K562 (cell line): ENCODE measurements at regions not wholly inside any gene's neighbourhood (a gene's known extent, or its start where the extent isn't known, plus 50 kb on each side); places are given as distances from the start of the nearest gene placed in this dataset.

Experiments
- ATAC-seq: fragments of 200-7000 bp; cut with Tn5 transposase; 3 replicates; pipeline ENCODE4 v1.9.1; 2020; ENCODE audit warnings: moderate library complexity
- BruUV-seq: library from RNA; stranded (reverse); fragments of 400-500 nt; replicated peaks from 2 replicates; lab custom pipeline; 2021; lab: Mats Ljungman, UMichigan
- CTCF ChIA-PET: fragments of 300-600 bp; formaldehyde crosslinking; extraction: SDS; loops from one replicate; lab custom pipeline; 2021; ENCODE audit warnings: low intra/inter-chr PET ratio; lab: Yijun Ruan, JAX
- POLR2A ChIA-PET: fragments of 300-600, 350-650 bp; sonication (Branson Sonifier 250); formaldehyde crosslinking; extraction: SDS; loops from one replicate; lab custom pipeline; 2021; ENCODE audit warnings: antibody characterized with exemption, inconsistent platforms; lab: Yijun Ruan, JAX
- DNase-seq, 4 experiments: peaks; one replicate each; pipeline versions ENCODE4 v3.0.0 to v3.0.0-alpha.2; 2011 to 2018; ENCODE audit warnings: low spot score in 3 of 4, mixed read lengths in 3 of 4; ENCODE audit errors: extremely low read depth in 1 of 4
- FAIRE-seq: peaks from 2 replicates; lab custom pipeline; 2011; peaks lifted over from hg19 to GRCh38; lab: Jason Lieb, UNC
- H2AFZ ChIP-seq: 2 replicates; pipeline ENCODE4 v1.6.0; 2011; ENCODE audit warnings: low read depth, low read length, control low read depth, inconsistent platforms
- H3K27ac ChIP-seq: fragments of 200-600 bp; 3 replicates; pipeline ENCODE4 v1.8.0; 2011; ENCODE audit warnings: low read depth, mild to moderate bottlenecking, control low read depth, inconsistent platforms, low read length, moderate library complexity, mixed read lengths; ENCODE audit errors: extremely low read depth
- H3K27me3 ChIP-seq, 2 experiments: fragments of 300-600 bp in 1 of 2; 2 replicates in 1 of 2; 3 replicates in 1 of 2; pipeline versions ENCODE4 v1.6.0 to v1.8.0; 2011; ENCODE audit warnings: inconsistent platforms in 2 of 2, low read length in 2 of 2, mild to moderate bottlenecking in 1 of 2, mixed read lengths in 1 of 2, moderate library complexity in 1 of 2; ENCODE audit not compliant: control insufficient read depth in 2 of 2, insufficient read depth in 2 of 2
- H3K36me3 ChIP-seq: fragments of 300-600 bp; 3 replicates; pipeline ENCODE4 v1.8.0; 2011; ENCODE audit warnings: mild to moderate bottlenecking, low read length, inconsistent platforms; ENCODE audit not compliant: control insufficient read depth, insufficient read depth
- H3K4me1 ChIP-seq, 2 experiments: fragments of 200-600 bp in 1 of 2; replicated peaks in 1 of 2; 2 replicates in 1 of 2; 3 replicates in 1 of 2; pipeline versions ENCODE4 v1.5.1 to v1.8.0; 2011; ENCODE audit warnings: inconsistent platforms in 2 of 2, low read length in 2 of 2, mild to moderate bottlenecking in 1 of 2, mixed read lengths in 1 of 2, moderate library complexity in 1 of 2; ENCODE audit not compliant: control insufficient read depth in 2 of 2, insufficient read depth in 2 of 2
- H3K4me2 ChIP-seq: 2 replicates; pipeline ENCODE4 v1.6.1; 2011; ENCODE audit warnings: low read length, control low read depth, inconsistent platforms, mixed read lengths; ENCODE audit not compliant: insufficient read depth
- H3K4me3 ChIP-seq: fragments of 200-600 bp; sonication (generic), shearing (Covaris generic); 2 replicates; pipeline ENCODE4 v1.5.1; 2016; ENCODE audit warnings: control low read depth, inconsistent platforms
- H3K79me2 ChIP-seq: fragments of 200-600 bp; 3 replicates; pipeline ENCODE4 v1.8.0; 2011; ENCODE audit warnings: low read length, inconsistent platforms; ENCODE audit not compliant: control insufficient read depth, insufficient read depth
- H3K9ac ChIP-seq, 2 experiments: 2 replicates each; pipeline versions ENCODE4 v1.6.0 to v1.6.1; 2011; ENCODE audit warnings: low read depth in 2 of 2, low read length in 2 of 2, control low read depth in 1 of 2, inconsistent platforms in 1 of 2, mild to moderate bottlenecking in 1 of 2, mixed read lengths in 1 of 2; ENCODE audit not compliant: insufficient read depth in 1 of 2
- H3K9me1 ChIP-seq: one replicate; pipeline ENCODE4 v1.6.0; 2011; ENCODE audit warnings: inconsistent platforms, mild to moderate bottlenecking, low read length, moderate library complexity; ENCODE audit not compliant: control insufficient read depth, insufficient read depth
- H3K9me3 ChIP-seq: replicated peaks from 2 replicates; pipeline ENCODE4 v1.5.1; 2011; ENCODE audit warnings: low read depth, low read length, inconsistent platforms; ENCODE audit not compliant: control insufficient read depth, insufficient read depth
- H4K20me1 ChIP-seq: replicated peaks from 2 replicates; pipeline ENCODE4 v1.6.1; 2011; ENCODE audit warnings: low read length, inconsistent platforms, mixed read lengths; ENCODE audit not compliant: control insufficient read depth, insufficient read depth
- BHLHE40 ChIP-seq: IDR thresholded peaks from 2 replicates; pipeline ENCODE4 v1.6.1; 2011; ENCODE audit warnings: low read length, improper control_type of control experiment
- HES1 ChIP-seq: fragments of 450-650 bp; IDR thresholded peaks from 2 replicates; pipeline ENCODE4 v1.6.1; 2016; ENCODE audit warnings: low read depth, mild to moderate bottlenecking, moderate library complexity
- JUNB ChIP-seq: fragments of 450-650 bp; formaldehyde crosslinking; conservative IDR thresholded peaks from 2 replicates; pipeline ENCODE4 v1.4.0; 2020; ENCODE audit warnings: mild to moderate bottlenecking
- KDM1A ChIP-seq, 2 experiments: fragments of 450-650 bp; IDR thresholded peaks; 2 replicates each; pipeline ENCODE4 v1.6.1; 2016; ENCODE audit warnings: mild to moderate bottlenecking in 2 of 2
- MECOM ChIP-seq: fragments of 250-450 bp; sonication (Bioruptor Pico); IDR thresholded peaks from 2 replicates; pipeline ENCODE4 v1.8.0; 2022; ENCODE audit warnings: inconsistent platforms
- NFE2 ChIP-seq: IDR thresholded peaks from 2 replicates; pipeline ENCODE4 v1.6.1; 2014; ENCODE audit warnings: antibody characterized with exemption, low read depth
- PRDM10 ChIP-seq: fragments of 450-650 bp; IDR thresholded peaks from 2 replicates; pipeline ENCODE4 v1.6.1; 2018; ENCODE audit not compliant: partially characterized antibody
- SNAPC5 ChIP-seq: fragments of 250-450 bp; sonication (Bioruptor Pico); IDR thresholded peaks from 2 replicates; pipeline ENCODE4 v1.8.0; 2021; ENCODE audit warnings: moderate library complexity, mild to moderate bottlenecking, inconsistent platforms
- ZMIZ1 ChIP-seq, 2 experiments: fragments of 150-350 bp in 1 of 2; IDR thresholded peaks; 2 replicates each; pipeline ENCODE4 v1.6.1; 2012 to 2016; ENCODE audit warnings: low read depth in 2 of 2, low read length in 2 of 2, mild to moderate bottlenecking in 1 of 2, moderate library complexity in 1 of 2
- ZNF79 ChIP-seq: fragments of 250-450 bp; sonication (Bioruptor Pico); IDR thresholded peaks from 2 replicates; pipeline ENCODE4 v1.4.0; 2020; ENCODE audit warnings: low read depth, mild to moderate bottlenecking, moderate library complexity
- WGBS: fragments of 100-300 bp; shearing (Covaris generic); methylation state at CpG from one replicate; pipeline ENCODE4 v1.1.6; 2016; ENCODE audit warnings: low coverage, mixed read lengths; ENCODE audit not compliant: insufficient coverage; ENCODE audit errors: missing lambda C conversion rate; 5-methylcytosine and 5-hydroxymethylcytosine counted together
- in situ Hi-C: fragments of 300-500 bp; cut with MboI; formaldehyde crosslinking; loops from 4 replicates; pipeline ENCODE4 v1.15.0; 2018; ENCODE audit warnings: inconsistent platforms, mixed read lengths
- intact Hi-C: fragments of 100-400 bp; cut with micrococcal nuclease; formaldehyde crosslinking; loops from 2 replicates; pipeline ENCODE4 v1.14.2; 2022
- TF ChIP-seq, protein P1 (sequence below): sonication (generic); formaldehyde crosslinking; IDR thresholded peaks from 2 replicates; pipeline ENCODE4 v1.9.0; 2022; ENCODE audit warnings: mild to moderate bottlenecking, missing genetic modification reagents

GRCh38 chrX:124232523-124233201, 99.8 kb upstream of the TEX13D start:
- Histone ChIP-seq H3K9ac (no peak overlapping the region), H4K20me1 (no peaks in the 10 kb centered on the region), H3K4me2 (no peak overlapping the region), H3K9me3 (no peaks in the 10 kb centered on the region), H3K36me3 (no peaks in the 10 kb centered on the region), H3K4me3 (no peak overlapping the region), H3K4me1 (no peaks in the 10 kb centered on the region), H2AFZ (no peak overlapping the region), H3K79me2 (no peaks in the 10 kb centered on the region), H3K27ac (no peak overlapping the region), H3K9me1 (no peaks in the 10 kb centered on the region), H3K27me3 (no peaks in the 10 kb centered on the region)
- FAIRE-seq (no peak), DNase-seq (no peak), ATAC-seq (no peak)
- intact Hi-C loops (no loop called here), in situ Hi-C loops (no loop called here)
- TF ChIP-seq JUNB (no peak), ZMIZ1 (IDR thresholded peaks at IDR 0.05; ENCODE audit: low read depth in 2 of 2, low read length in 2 of 2) (no peak), PRDM10 (no peak), MECOM (CRISPR knock-in tag) (no peak), SNAPC5 (CRISPR knock-in tag) (no peak), HES1 (no peak), BHLHE40 (no peak), KDM1A (IDR thresholded peaks at IDR 0.05) (no peak), NFE2 (no peak), ZNF79 (CRISPR knock-in tag) (no peak)
- TF ChIP-seq, protein P1, sequence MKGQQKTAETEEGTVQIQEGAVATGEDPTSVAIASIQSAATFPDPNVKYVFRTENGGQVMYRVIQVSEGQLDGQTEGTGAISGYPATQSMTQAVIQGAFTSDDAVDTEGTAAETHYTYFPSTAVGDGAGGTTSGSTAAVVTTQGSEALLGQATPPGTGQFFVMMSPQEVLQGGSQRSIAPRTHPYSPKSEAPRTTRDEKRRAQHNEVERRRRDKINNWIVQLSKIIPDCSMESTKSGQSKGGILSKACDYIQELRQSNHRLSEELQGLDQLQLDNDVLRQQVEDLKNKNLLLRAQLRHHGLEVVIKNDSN (CRISPR knock-in tag), result no peak
- BruUV-seq, result no TSS peak
- ChIA-PET CTCF (no interaction called here), POLR2A (interaction anchor here (0.7 to 0.9 kb wide), 2 partner anchors 15 to 32 kb away, joined by 3 to 4 read pairs; no protein-coding TSS in a partner anchor)
- WGBS, result 3% methylated on average over 3 of the region's 3 CpGs
